ENCODE measurements at regions not wholly inside any gene's neighbourhood (a gene's known extent, or its start where the extent isn't known, plus 50 kb on each side); places are given as distances from the start of the nearest gene placed in this dataset.

DNA sequence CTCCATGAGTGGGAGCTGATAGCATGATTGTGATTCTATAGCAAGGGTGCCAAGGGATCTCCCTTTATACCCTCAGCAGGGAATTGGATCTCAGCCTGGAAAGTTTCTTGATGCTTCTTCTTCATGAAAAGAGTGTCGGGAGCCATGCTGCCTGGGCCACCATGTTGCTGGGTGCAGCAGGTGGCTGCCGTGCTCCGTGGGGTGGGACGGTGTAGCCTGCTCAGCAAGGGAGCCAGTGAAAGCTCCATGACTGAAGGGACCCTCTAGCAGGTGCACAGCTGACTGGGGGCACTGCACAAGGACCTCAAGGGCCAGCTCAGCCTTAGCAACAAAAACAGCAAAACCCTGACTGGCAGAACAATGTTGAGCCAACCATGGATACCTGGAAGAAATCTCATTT, 368.9 kb upstream of the HS6ST1 start:
- H3K9me3 ChIP-seq = no peaks in the 10 kb centered on the region
- TF ChIP-seq, protein P1, sequence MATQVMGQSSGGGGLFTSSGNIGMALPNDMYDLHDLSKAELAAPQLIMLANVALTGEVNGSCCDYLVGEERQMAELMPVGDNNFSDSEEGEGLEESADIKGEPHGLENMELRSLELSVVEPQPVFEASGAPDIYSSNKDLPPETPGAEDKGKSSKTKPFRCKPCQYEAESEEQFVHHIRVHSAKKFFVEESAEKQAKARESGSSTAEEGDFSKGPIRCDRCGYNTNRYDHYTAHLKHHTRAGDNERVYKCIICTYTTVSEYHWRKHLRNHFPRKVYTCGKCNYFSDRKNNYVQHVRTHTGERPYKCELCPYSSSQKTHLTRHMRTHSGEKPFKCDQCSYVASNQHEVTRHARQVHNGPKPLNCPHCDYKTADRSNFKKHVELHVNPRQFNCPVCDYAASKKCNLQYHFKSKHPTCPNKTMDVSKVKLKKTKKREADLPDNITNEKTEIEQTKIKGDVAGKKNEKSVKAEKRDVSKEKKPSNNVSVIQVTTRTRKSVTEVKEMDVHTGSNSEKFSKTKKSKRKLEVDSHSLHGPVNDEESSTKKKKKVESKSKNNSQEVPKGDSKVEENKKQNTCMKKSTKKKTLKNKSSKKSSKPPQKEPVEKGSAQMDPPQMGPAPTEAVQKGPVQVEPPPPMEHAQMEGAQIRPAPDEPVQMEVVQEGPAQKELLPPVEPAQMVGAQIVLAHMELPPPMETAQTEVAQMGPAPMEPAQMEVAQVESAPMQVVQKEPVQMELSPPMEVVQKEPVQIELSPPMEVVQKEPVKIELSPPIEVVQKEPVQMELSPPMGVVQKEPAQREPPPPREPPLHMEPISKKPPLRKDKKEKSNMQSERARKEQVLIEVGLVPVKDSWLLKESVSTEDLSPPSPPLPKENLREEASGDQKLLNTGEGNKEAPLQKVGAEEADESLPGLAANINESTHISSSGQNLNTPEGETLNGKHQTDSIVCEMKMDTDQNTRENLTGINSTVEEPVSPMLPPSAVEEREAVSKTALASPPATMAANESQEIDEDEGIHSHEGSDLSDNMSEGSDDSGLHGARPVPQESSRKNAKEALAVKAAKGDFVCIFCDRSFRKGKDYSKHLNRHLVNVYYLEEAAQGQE (IDR thresholded peaks at IDR 0.05; ENCODE audit: low read depth, low read length) = no peak
- no peak overlapping the region for H3K9ac ChIP-seq
- H3F3A ChIP-seq (replicated peaks; ENCODE audit: insufficient read depth) = no peaks in the 10 kb centered on the region
- H3K36me3 ChIP-seq (replicated peaks in 1 of 2; ENCODE audit: control insufficient read depth in 1 of 2, insufficient read depth in 2 of 2, low read length in 1 of 2) = no peaks in the 10 kb centered on the region
- no peak overlapping the region for H3K4me2 ChIP-seq
- H3K4me3 ChIP-seq (ENCODE audit: low read depth in 2 of 2, low read length in 1 of 2) = no peak overlapping the region
- H3K27me3 ChIP-seq (ENCODE audit: insufficient read depth) = no peaks in the 10 kb centered on the region
- ChIA-PET CTCF (interaction anchor here (0.6 to 0.9 kb wide), 2 partner anchors 11 to 49 kb away, joined by 3 to 4 read pairs; no protein-coding TSS in a partner anchor), POLR2A (no interaction called here)
- no peaks in the 10 kb centered on the region for H3K9me2 ChIP-seq
- no peaks in the 10 kb centered on the region for H3K4me1 ChIP-seq (ENCODE audit: control insufficient read depth in 1 of 2, insufficient read depth in 2 of 2, low read depth in 1 of 2, low read length in 1 of 2)
- no peaks in the 10 kb centered on the region for H3K79me2 ChIP-seq (ENCODE audit: insufficient read depth)
- H3K27ac ChIP-seq (ENCODE audit: low read depth in 2 of 2, low read length in 1 of 2) = no peak overlapping the region
- DNase-seq = no peak
- no peak overlapping the region for H2AFZ ChIP-seq (ENCODE audit: low read depth)
- no peaks in the 10 kb centered on the region for H4K20me1 ChIP-seq (ENCODE audit: insufficient read depth)
- WGBS (ENCODE audit: low lambda C conversion rate) = 32% methylated on average over 4 of the region's 4 CpGs

DNA sequence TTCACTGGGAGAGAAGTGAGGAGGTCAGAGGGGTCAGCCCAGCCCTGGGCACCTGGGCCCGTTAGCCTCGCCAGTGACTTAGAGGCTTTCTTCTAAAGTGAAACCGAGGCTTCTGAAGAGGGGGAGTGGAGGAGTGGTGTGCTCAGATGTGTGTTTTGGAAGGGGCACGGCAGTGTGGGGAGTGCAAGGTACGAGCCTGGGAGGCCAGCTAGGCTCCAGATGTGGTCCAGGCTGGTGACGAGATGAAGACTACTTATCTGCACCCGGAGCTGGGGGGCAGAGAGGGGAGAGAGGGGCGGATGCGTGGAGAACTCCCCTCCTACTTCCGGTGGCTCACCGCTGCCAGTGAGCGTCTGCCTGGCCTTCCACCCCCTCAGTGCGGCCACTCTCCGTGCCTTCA, 371.3 kb upstream of the HS6ST1 start:
- Histone ChIP-seq H3K9me3 (no peaks in the 10 kb centered on the region), H3K4me1 (ENCODE audit: control insufficient read depth in 1 of 2, insufficient read depth in 2 of 2, low read depth in 1 of 2, low read length in 1 of 2) (no peaks in the 10 kb centered on the region), H2AFZ (ENCODE audit: low read depth) (no peak overlapping the region), H3F3A (replicated peaks; ENCODE audit: insufficient read depth) (no peaks in the 10 kb centered on the region), H3K9me2 (no peaks in the 10 kb centered on the region), H4K20me1 (ENCODE audit: insufficient read depth) (no peaks in the 10 kb centered on the region), H3K27ac (ENCODE audit: low read depth in 2 of 2, low read length in 1 of 2) (no peak overlapping the region), H3K4me3 (ENCODE audit: low read depth in 2 of 2, low read length in 1 of 2) (no peak overlapping the region), H3K79me2 (ENCODE audit: insufficient read depth) (no peaks in the 10 kb centered on the region), H3K36me3 (replicated peaks in 1 of 2; ENCODE audit: control insufficient read depth in 1 of 2, insufficient read depth in 2 of 2, low read length in 1 of 2) (no peaks in the 10 kb centered on the region), H3K4me2 (no peak overlapping the region), H3K27me3 (ENCODE audit: insufficient read depth) (no peaks in the 10 kb centered on the region), H3K9ac (no peak overlapping the region)
- CTCF ChIA-PET = no interaction called here
- TF ChIP-seq, protein P2, sequence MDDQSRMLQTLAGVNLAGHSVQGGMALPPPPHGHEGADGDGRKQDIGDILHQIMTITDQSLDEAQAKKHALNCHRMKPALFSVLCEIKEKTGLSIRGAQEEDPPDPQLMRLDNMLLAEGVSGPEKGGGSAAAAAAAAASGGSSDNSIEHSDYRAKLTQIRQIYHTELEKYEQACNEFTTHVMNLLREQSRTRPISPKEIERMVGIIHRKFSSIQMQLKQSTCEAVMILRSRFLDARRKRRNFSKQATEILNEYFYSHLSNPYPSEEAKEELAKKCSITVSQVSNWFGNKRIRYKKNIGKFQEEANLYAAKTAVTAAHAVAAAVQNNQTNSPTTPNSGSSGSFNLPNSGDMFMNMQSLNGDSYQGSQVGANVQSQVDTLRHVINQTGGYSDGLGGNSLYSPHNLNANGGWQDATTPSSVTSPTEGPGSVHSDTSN (IDR thresholded peaks at IDR 0.05) = no peak
- TF ChIP-seq ELF1 (IDR thresholded peaks at IDR 0.05) (no peak), FOSL2 (IDR thresholded peaks at IDR 0.05; ENCODE audit: borderline replicate concordance, low read depth) (no peak), MXI1 (IDR thresholded peaks at IDR 0.05; ENCODE audit: low read depth, low read length) (no peak), YY1 (IDR thresholded peaks at IDR 0.05; ENCODE audit: low read depth) (no peak), RAD21 (IDR thresholded peaks at IDR 0.05; ENCODE audit: low read length) (no peak), SMC3 (IDR thresholded peaks at IDR 0.05; ENCODE audit: low read depth, low read length) (no peak), GABPA (IDR thresholded peaks at IDR 0.05; ENCODE audit: low read depth) (no peak), TAF1 (IDR thresholded peaks at IDR 0.05; ENCODE audit: borderline replicate concordance, low read depth, low read length) (no peak), NRF1 (IDR thresholded peaks at IDR 0.05; ENCODE audit: low read depth, low read length) (no peak), FOXM1 (IDR thresholded peaks at IDR 0.05; ENCODE audit: low read depth) (no peak)
- TF ChIP-seq, protein P3, sequence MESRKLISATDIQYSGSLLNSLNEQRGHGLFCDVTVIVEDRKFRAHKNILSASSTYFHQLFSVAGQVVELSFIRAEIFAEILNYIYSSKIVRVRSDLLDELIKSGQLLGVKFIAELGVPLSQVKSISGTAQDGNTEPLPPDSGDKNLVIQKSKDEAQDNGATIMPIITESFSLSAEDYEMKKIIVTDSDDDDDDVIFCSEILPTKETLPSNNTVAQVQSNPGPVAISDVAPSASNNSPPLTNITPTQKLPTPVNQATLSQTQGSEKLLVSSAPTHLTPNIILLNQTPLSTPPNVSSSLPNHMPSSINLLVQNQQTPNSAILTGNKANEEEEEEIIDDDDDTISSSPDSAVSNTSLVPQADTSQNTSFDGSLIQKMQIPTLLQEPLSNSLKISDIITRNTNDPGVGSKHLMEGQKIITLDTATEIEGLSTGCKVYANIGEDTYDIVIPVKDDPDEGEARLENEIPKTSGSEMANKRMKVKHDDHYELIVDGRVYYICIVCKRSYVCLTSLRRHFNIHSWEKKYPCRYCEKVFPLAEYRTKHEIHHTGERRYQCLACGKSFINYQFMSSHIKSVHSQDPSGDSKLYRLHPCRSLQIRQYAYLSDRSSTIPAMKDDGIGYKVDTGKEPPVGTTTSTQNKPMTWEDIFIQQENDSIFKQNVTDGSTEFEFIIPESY (IDR thresholded peaks at IDR 0.05; ENCODE audit: borderline replicate concordance, low read depth) = no peak
- TF ChIP-seq, protein P4, sequence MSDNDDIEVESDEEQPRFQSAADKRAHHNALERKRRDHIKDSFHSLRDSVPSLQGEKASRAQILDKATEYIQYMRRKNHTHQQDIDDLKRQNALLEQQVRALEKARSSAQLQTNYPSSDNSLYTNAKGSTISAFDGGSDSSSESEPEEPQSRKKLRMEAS (IDR thresholded peaks at IDR 0.05; ENCODE audit: low read depth) = no peak
- WGBS (ENCODE audit: low lambda C conversion rate) = 37% methylated on average over 10 of the region's 14 CpGs
- POLR2A ChIA-PET = no interaction called here
- no peak for DNase-seq

All from SK-N-SH (cell line).